K562 (cell line): ENCODE measurements at regions not wholly inside any gene's neighbourhood (a gene's known extent, or its start where the extent isn't known, plus 50 kb on each side); places are given as distances from the start of the nearest gene placed in this dataset.
A peak's percentile ranks its signal among the peaks of the same experiment; 100 is the strongest.
"Not testable (repeated sequence)": the region's sequence is repeated elsewhere in the genome, so short reads cannot be mapped to it uniquely, and the experiment has no call there.

ENCODE experiments used
- ATAC-seq: fragments of 200-7000 bp; cut with Tn5 transposase; 3 replicates; pipeline ENCODE4 v1.9.1; 2020; ENCODE audit warnings: moderate library complexity
- BruUV-seq: library from RNA; stranded (reverse); fragments of 400-500 nt; replicated peaks from 2 replicates; lab custom pipeline; 2021; lab: Mats Ljungman, UMichigan
- CTCF ChIA-PET: fragments of 300-600 bp; formaldehyde crosslinking; extraction: SDS; loops from one replicate; lab custom pipeline; 2021; ENCODE audit warnings: low intra/inter-chr PET ratio; lab: Yijun Ruan, JAX
- POLR2A ChIA-PET: fragments of 300-600, 350-650 bp; sonication (Branson Sonifier 250); formaldehyde crosslinking; extraction: SDS; loops from one replicate; lab custom pipeline; 2021; ENCODE audit warnings: antibody characterized with exemption, inconsistent platforms; lab: Yijun Ruan, JAX
- DNase-seq, 4 experiments: peaks; one replicate each; pipeline versions ENCODE4 v3.0.0 to v3.0.0-alpha.2; 2011 to 2018; ENCODE audit warnings: low spot score in 3 of 4, mixed read lengths in 3 of 4; ENCODE audit errors: extremely low read depth in 1 of 4
- FAIRE-seq: peaks from 2 replicates; lab custom pipeline; 2011; peaks lifted over from hg19 to GRCh38; lab: Jason Lieb, UNC
- H2AFZ ChIP-seq: 2 replicates; pipeline ENCODE4 v1.6.0; 2011; ENCODE audit warnings: low read depth, low read length, control low read depth, inconsistent platforms
- H3K27ac ChIP-seq: fragments of 200-600 bp; 3 replicates; pipeline ENCODE4 v1.8.0; 2011; ENCODE audit warnings: low read depth, mild to moderate bottlenecking, control low read depth, inconsistent platforms, low read length, moderate library complexity, mixed read lengths; ENCODE audit errors: extremely low read depth
- H3K27me3 ChIP-seq, 2 experiments: fragments of 300-600 bp in 1 of 2; 2 replicates in 1 of 2; 3 replicates in 1 of 2; pipeline versions ENCODE4 v1.6.0 to v1.8.0; 2011; ENCODE audit warnings: inconsistent platforms in 2 of 2, low read length in 2 of 2, mild to moderate bottlenecking in 1 of 2, mixed read lengths in 1 of 2, moderate library complexity in 1 of 2; ENCODE audit not compliant: control insufficient read depth in 2 of 2, insufficient read depth in 2 of 2
- H3K36me3 ChIP-seq: fragments of 300-600 bp; 3 replicates; pipeline ENCODE4 v1.8.0; 2011; ENCODE audit warnings: mild to moderate bottlenecking, low read length, inconsistent platforms; ENCODE audit not compliant: control insufficient read depth, insufficient read depth
- H3K4me1 ChIP-seq, 2 experiments: fragments of 200-600 bp in 1 of 2; replicated peaks in 1 of 2; 2 replicates in 1 of 2; 3 replicates in 1 of 2; pipeline versions ENCODE4 v1.5.1 to v1.8.0; 2011; ENCODE audit warnings: inconsistent platforms in 2 of 2, low read length in 2 of 2, mild to moderate bottlenecking in 1 of 2, mixed read lengths in 1 of 2, moderate library complexity in 1 of 2; ENCODE audit not compliant: control insufficient read depth in 2 of 2, insufficient read depth in 2 of 2
- H3K4me2 ChIP-seq: 2 replicates; pipeline ENCODE4 v1.6.1; 2011; ENCODE audit warnings: low read length, control low read depth, inconsistent platforms, mixed read lengths; ENCODE audit not compliant: insufficient read depth
- H3K4me3 ChIP-seq: fragments of 200-600 bp; sonication (generic), shearing (Covaris generic); 2 replicates; pipeline ENCODE4 v1.5.1; 2016; ENCODE audit warnings: control low read depth, inconsistent platforms
- H3K79me2 ChIP-seq: fragments of 200-600 bp; 3 replicates; pipeline ENCODE4 v1.8.0; 2011; ENCODE audit warnings: low read length, inconsistent platforms; ENCODE audit not compliant: control insufficient read depth, insufficient read depth
- H3K9ac ChIP-seq, 2 experiments: 2 replicates each; pipeline versions ENCODE4 v1.6.0 to v1.6.1; 2011; ENCODE audit warnings: low read depth in 2 of 2, low read length in 2 of 2, control low read depth in 1 of 2, inconsistent platforms in 1 of 2, mild to moderate bottlenecking in 1 of 2, mixed read lengths in 1 of 2; ENCODE audit not compliant: insufficient read depth in 1 of 2
- H3K9me1 ChIP-seq: one replicate; pipeline ENCODE4 v1.6.0; 2011; ENCODE audit warnings: inconsistent platforms, mild to moderate bottlenecking, low read length, moderate library complexity; ENCODE audit not compliant: control insufficient read depth, insufficient read depth
- H3K9me3 ChIP-seq: replicated peaks from 2 replicates; pipeline ENCODE4 v1.5.1; 2011; ENCODE audit warnings: low read depth, low read length, inconsistent platforms; ENCODE audit not compliant: control insufficient read depth, insufficient read depth
- H4K20me1 ChIP-seq: replicated peaks from 2 replicates; pipeline ENCODE4 v1.6.1; 2011; ENCODE audit warnings: low read length, inconsistent platforms, mixed read lengths; ENCODE audit not compliant: control insufficient read depth, insufficient read depth
- ATF1 ChIP-seq, 2 experiments: fragments of 450-650 bp in 1 of 2; IDR thresholded peaks; 2 replicates each; pipeline ENCODE4 v1.6.1; 2016; ENCODE audit warnings: missing compliant biosample characterization in 1 of 2, missing genetic modification characterization in 1 of 2
- BHLHE40 ChIP-seq: IDR thresholded peaks from 2 replicates; pipeline ENCODE4 v1.6.1; 2011; ENCODE audit warnings: low read length, improper control_type of control experiment
- FOSL1 ChIP-seq: fragments of 200-800 bp; sonication (Bioruptor generic); conservative IDR thresholded peaks from 2 replicates; pipeline ENCODE4 v1.6.1; 2016; ENCODE audit warnings: missing genetic modification characterization, missing compliant biosample characterization
- NFYB ChIP-seq: IDR thresholded peaks from 2 replicates; pipeline ENCODE4 v1.6.1; 2011; ENCODE audit warnings: mild to moderate bottlenecking, moderate library complexity; ENCODE audit not compliant: insufficient read length; ENCODE audit errors: extremely low read depth
- POLR2G ChIP-seq: fragments of 200-400 bp; formaldehyde crosslinking; IDR thresholded peaks from 2 replicates; pipeline ENCODE4 v1.6.1; 2017; ENCODE audit warnings: low read depth, mild to moderate bottlenecking, antibody characterized with exemption, low read length, moderate library complexity
- SMARCB1 ChIP-seq: IDR thresholded peaks from 2 replicates; pipeline ENCODE4 v1.6.1; 2011; ENCODE audit warnings: improper control_type of control experiment, low read depth; ENCODE audit not compliant: insufficient read length
- TCF3 ChIP-seq: sonication (generic); formaldehyde crosslinking; IDR thresholded peaks from 2 replicates; pipeline ENCODE4 v1.4.0; 2020; ENCODE audit warnings: mild to moderate bottlenecking, missing genetic modification reagents
- TCF7L2 ChIP-seq: fragments of 150-350 bp; IDR thresholded peaks from 2 replicates; pipeline ENCODE4 v1.6.1; 2016; ENCODE audit warnings: low read depth, mild to moderate bottlenecking, low read length, moderate library complexity
- ZBTB1 ChIP-seq: sonication (generic); formaldehyde crosslinking; IDR thresholded peaks from 2 replicates; pipeline ENCODE4 v1.8.1; 2023; ENCODE audit warnings: missing genetic modification reagents, low read depth, mild to moderate bottlenecking, borderline replicate concordance
- ZNF699 ChIP-seq: fragments of 250-450 bp; sonication (Bioruptor Pico); IDR thresholded peaks from 2 replicates; pipeline ENCODE4 v1.8.0; 2021; ENCODE audit warnings: mild to moderate bottlenecking, moderate library complexity; ENCODE audit not compliant: insufficient replicate concordance
- WGBS: fragments of 100-300 bp; shearing (Covaris generic); methylation state at CpG from one replicate; pipeline ENCODE4 v1.1.6; 2016; ENCODE audit warnings: low coverage, mixed read lengths; ENCODE audit not compliant: insufficient coverage; ENCODE audit errors: missing lambda C conversion rate; 5-methylcytosine and 5-hydroxymethylcytosine counted together
- in situ Hi-C: fragments of 300-500 bp; cut with MboI; formaldehyde crosslinking; loops from 4 replicates; pipeline ENCODE4 v1.15.0; 2018; ENCODE audit warnings: inconsistent platforms, mixed read lengths
- intact Hi-C: fragments of 100-400 bp; cut with micrococcal nuclease; formaldehyde crosslinking; loops from 2 replicates; pipeline ENCODE4 v1.14.2; 2022
- TF ChIP-seq, protein P1 (sequence below), 2 experiments: fragments of 450-650 bp; IDR thresholded peaks; 2 replicates each; pipeline ENCODE4 v1.6.1; 2018; ENCODE audit warnings: mild to moderate bottlenecking in 2 of 2, low read depth in 1 of 2; ENCODE audit not compliant: partially characterized antibody in 2 of 2

DNA sequence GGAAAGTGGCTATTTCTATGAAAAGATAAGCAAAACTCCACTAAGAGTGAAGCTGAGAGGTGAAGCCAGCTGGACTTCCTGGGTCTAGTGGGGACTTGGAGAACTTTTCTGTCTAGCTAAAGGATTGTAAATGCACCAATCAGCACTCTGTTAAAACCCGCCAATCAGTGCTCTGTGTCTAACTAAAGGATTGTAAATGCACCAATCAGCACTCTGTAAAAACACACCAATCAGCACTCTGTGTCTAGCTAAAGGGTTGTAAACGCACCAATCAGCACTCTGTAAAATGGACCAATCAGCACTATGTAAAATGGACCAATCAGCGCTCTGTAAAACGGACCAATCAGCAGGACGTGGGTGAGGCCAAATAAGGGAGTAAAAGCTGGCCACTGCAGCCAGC, 364.8 kb upstream of the GRAMD2B start:
- DNase-seq, CTCF ChIA-PET, H3K9ac ChIP-seq, H3K27ac ChIP-seq, H3K4me2 ChIP-seq, POLR2A ChIA-PET, H3K4me3 ChIP-seq, H3K27me3 ChIP-seq, FAIRE-seq, H3K9me3 ChIP-seq, intact Hi-C loops, in situ Hi-C loops, H4K20me1 ChIP-seq, H3K4me1 ChIP-seq, H3K79me2 ChIP-seq, BruUV-seq, H3K9me1 ChIP-seq, H3K36me3 ChIP-seq, ATAC-seq, H2AFZ ChIP-seq: not testable (repeated sequence)
- WGBS: 1% methylated on average over 5 of the region's 5 CpGs
- peak; percentile 29 for TF ChIP-seq NFYB

DNA sequence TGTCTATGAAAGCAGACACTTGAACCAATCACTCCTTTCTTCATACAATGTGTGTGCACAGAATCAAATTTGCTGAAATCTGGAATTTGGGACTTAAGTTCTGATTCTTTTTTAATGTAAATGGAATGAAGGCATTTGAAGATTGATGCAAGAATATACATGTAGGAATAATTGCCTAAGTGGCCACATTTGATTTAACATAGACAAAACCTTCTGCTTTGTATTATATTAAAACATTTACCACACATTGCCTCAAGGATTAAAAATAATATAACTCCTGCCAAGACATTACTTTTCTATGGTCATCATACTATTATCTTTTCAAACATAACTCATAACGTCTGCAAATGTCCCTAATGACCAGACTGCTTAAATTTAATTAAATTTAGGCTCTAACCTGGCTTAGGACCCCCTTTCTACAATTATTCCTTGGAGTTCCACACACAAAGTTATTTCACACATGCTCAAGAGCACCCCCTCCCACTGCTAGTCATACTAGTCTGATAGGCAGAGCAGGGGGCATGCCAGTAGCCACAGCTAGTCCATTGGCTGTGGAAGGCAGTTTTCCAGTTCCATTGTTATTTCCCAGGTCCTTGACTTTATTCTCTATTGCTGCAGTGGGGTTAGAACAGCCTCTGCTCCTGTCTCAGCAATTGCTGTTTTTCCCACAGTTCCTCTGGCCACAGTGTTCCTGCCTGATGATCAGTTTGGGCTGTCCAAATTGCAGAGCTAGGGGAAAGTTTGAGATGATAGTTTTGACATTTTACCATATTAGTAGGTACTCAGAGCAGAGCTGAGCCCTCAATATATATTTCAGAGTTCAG, 360.6 kb upstream of the GRAMD2B start:
- ATAC-seq (no peak), FAIRE-seq (no peak), DNase-seq (no peak)
- no peak overlapping the region for H2AFZ ChIP-seq
- CTCF ChIA-PET: no interaction called here
- no peaks in the 10 kb centered on the region for H3K27me3 ChIP-seq
- H3K9me1 ChIP-seq: no peaks in the 10 kb centered on the region
- H3K4me1 ChIP-seq: no peaks in the 10 kb centered on the region
- no peak overlapping the region for H3K27ac ChIP-seq
- 0% methylated on average over 1 of the region's 1 CpG for WGBS
- H3K4me2 ChIP-seq: no peak overlapping the region
- in situ Hi-C loops (no loop called here), intact Hi-C loops (no loop called here)
- no peaks in the 10 kb centered on the region for H3K36me3 ChIP-seq
- no peak overlapping the region for H3K4me3 ChIP-seq
- no peaks in the 10 kb centered on the region for H4K20me1 ChIP-seq
- no peak overlapping the region for H3K9ac ChIP-seq
- H3K9me3 ChIP-seq: no peaks in the 10 kb centered on the region
- POLR2A ChIA-PET: no interaction called here
- no TSS peak for BruUV-seq
- no peaks in the 10 kb centered on the region for H3K79me2 ChIP-seq
- TF ChIP-seq FOSL1 (no peak), ZBTB1 (CRISPR knock-in tag) (no peak), BHLHE40 (no peak), ATF1 (CRISPR knock-in tag; IDR thresholded peaks at IDR 0.05) (no peak), ATF1 (tag; IDR thresholded peaks at IDR 0.05) (no peak), TCF3 (CRISPR knock-in tag) (no peak), TCF7L2 (no peak), SMARCB1 (no peak), ZNF699 (no peak), POLR2G (no peak)
- TF ChIP-seq, protein P1, sequence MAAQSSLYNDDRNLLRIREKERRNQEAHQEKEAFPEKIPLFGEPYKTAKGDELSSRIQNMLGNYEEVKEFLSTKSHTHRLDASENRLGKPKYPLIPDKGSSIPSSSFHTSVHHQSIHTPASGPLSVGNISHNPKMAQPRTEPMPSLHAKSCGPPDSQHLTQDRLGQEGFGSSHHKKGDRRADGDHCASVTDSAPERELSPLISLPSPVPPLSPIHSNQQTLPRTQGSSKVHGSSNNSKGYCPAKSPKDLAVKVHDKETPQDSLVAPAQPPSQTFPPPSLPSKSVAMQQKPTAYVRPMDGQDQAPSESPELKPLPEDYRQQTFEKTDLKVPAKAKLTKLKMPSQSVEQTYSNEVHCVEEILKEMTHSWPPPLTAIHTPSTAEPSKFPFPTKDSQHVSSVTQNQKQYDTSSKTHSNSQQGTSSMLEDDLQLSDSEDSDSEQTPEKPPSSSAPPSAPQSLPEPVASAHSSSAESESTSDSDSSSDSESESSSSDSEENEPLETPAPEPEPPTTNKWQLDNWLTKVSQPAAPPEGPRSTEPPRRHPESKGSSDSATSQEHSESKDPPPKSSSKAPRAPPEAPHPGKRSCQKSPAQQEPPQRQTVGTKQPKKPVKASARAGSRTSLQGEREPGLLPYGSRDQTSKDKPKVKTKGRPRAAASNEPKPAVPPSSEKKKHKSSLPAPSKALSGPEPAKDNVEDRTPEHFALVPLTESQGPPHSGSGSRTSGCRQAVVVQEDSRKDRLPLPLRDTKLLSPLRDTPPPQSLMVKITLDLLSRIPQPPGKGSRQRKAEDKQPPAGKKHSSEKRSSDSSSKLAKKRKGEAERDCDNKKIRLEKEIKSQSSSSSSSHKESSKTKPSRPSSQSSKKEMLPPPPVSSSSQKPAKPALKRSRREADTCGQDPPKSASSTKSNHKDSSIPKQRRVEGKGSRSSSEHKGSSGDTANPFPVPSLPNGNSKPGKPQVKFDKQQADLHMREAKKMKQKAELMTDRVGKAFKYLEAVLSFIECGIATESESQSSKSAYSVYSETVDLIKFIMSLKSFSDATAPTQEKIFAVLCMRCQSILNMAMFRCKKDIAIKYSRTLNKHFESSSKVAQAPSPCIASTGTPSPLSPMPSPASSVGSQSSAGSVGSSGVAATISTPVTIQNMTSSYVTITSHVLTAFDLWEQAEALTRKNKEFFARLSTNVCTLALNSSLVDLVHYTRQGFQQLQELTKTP (IDR thresholded peaks at IDR 0.05; ENCODE audit: low read depth in 1 of 2, partially characterized antibody in 2 of 2): no peak
